BLaER1 treated with 17β-estradiol and CSF1 and Interleukin-3, amounts not matched to agents 10 nM and 100 nM (cell line): ENCODE measurements at regions not wholly inside any gene's neighbourhood (a gene's known extent, or its start where the extent isn't known, plus 50 kb on each side); places are given as distances from the start of the nearest gene placed in this dataset.
"Not testable (repeated sequence)": the region's sequence is repeated elsewhere in the genome, so short reads cannot be mapped to it uniquely, and the experiment has no call there.

Source experiments
- H3K27ac ChIP-seq, 11 experiments: shearing (Covaris generic); formaldehyde crosslinking; 2 replicates each; pipeline ENCODE4 v1.8.1; 2022
- H3K27me3 ChIP-seq, 11 experiments: shearing (Covaris generic); formaldehyde crosslinking; 2 replicates each; pipeline ENCODE4 v1.8.1; 2022
- H3K36me3 ChIP-seq, 11 experiments: shearing (Covaris generic); formaldehyde crosslinking; 2 replicates each; pipeline ENCODE4 v1.8.1; 2022
- H3K4me1 ChIP-seq, 10 experiments: shearing (Covaris generic); formaldehyde crosslinking; 2 replicates each; pipeline ENCODE4 v1.8.1; 2022
- H3K4me2 ChIP-seq, 11 experiments: shearing (Covaris generic); formaldehyde crosslinking; 2 replicates each; pipeline ENCODE4 v1.8.1; 2022
- H3K4me3 ChIP-seq, 10 experiments: shearing (Covaris generic); formaldehyde crosslinking; 2 replicates each; pipeline ENCODE4 v1.8.1; 2022
- H3K9ac ChIP-seq, 11 experiments: shearing (Covaris generic); formaldehyde crosslinking; 2 replicates each; pipeline ENCODE4 v1.8.1; 2022
- H3K9me3 ChIP-seq, 11 experiments: shearing (Covaris generic); formaldehyde crosslinking; replicated peaks in 1 of 11; 2 replicates each; pipeline ENCODE4 v1.8.1; 2022
- H4K20me1 ChIP-seq, 11 experiments: shearing (Covaris generic); formaldehyde crosslinking; 2 replicates each; pipeline ENCODE4 v1.8.1; 2022
- Cebpa-rat ChIP-seq, 11 experiments: shearing (Covaris generic); IDR thresholded peaks; 2 replicates each; pipeline ENCODE4 v1.8.1; 2022

DNA sequence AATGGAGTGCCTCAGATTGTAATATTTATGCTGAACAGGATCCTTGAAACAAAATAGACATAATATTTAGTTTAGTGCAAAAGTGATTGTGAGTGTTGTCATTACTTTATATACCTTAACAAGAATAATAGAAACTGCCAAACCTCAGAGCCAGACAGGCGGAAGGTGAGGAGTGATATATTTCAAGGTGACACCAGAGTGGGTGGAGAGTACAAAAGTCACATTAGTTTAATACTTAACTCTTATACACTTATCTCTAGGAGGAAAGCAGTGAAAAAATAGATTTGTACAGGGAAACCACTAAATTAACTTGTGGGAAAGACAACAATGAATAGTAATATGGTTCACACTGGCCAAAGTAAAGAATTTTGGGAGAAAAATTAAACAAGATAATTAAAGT is 342.8 kb upstream of the NDST4 start:
- Histone ChIP-seq H3K9me3 (peaks cover 0 to 9% (median 0%) of the 10 kb centered on the region in 11 experiments; a peak in 2 of 22 replicates), H3K4me3 (no peak overlapping the region), H3K27ac (no peak overlapping the region), H3K36me3 (no peaks in the 10 kb centered on the region), H3K4me1 (no peaks in the 10 kb centered on the region), H3K9ac (no peak overlapping the region), H3K27me3 (no peaks in the 10 kb centered on the region), H3K4me2 (no peak overlapping the region), H4K20me1 (no peaks in the 10 kb centered on the region)
- no peak for TF ChIP-seq Cebpa-rat (IDR thresholded peaks at IDR 0.05)

DNA sequence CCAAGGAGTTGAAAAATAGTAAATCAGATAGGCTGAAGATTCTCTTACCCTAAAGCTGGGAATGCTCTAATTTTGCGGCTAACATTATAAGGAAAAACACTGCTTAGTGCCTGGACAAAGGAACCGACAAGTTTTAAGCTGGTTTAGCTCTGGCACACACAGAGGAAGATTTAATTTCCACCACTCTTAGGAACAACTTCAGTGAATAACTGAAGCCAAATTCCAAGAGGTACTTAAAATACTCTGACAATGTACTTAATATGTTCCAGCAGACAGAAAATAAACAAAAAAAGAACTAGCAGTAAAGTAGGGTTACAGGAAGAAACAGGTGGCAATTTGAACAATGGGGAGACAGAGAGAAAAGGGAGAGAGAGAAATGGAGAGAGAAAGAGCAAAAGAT is 340.8 kb upstream of the NDST4 start:
- H4K20me1 ChIP-seq = no peaks in the 10 kb centered on the region
- no peaks in the 10 kb centered on the region for H3K4me1 ChIP-seq
- no peak overlapping the region for H3K4me3 ChIP-seq
- H3K9ac ChIP-seq = no peak overlapping the region
- H3K36me3 ChIP-seq = no peaks in the 10 kb centered on the region
- no peaks in the 10 kb centered on the region for H3K27me3 ChIP-seq
- TF ChIP-seq Cebpa-rat (IDR thresholded peaks at IDR 0.05) = no peak
- no peak overlapping the region for H3K4me2 ChIP-seq
- peaks cover 0 to 9% (median 0%) of the 10 kb centered on the region in 11 experiments; a peak in 2 of 22 replicates for H3K9me3 ChIP-seq
- no peak overlapping the region for H3K27ac ChIP-seq

DNA sequence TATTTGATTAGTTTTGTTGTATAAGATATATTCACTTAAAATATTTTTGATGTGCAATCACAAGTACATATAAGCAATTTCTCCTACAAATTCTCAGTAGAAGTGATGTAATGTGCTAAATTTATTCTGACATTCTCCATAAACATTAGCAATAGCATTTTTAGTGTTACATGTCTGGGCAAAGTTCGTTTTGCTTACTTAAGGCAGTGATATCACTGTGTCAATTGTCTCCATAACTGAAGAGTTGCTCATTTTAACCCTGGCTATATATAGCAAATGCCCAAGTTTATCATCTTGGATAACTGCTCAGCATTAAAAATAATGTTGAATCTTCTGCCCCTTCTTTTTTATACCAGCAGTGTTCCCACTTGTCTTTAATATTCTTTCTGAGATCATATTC is 340.0 kb upstream of the NDST4 start:
- Histone ChIP-seq H3K9ac (no peak overlapping the region), H3K4me2 (no peak overlapping the region), H3K9me3 (peaks cover 0 to 9% (median 0%) of the 10 kb centered on the region in 11 experiments; a peak in 2 of 22 replicates), H3K27me3 (no peaks in the 10 kb centered on the region), H3K36me3 (no peaks in the 10 kb centered on the region), H3K27ac (no peak overlapping the region), H3K4me3 (no peak overlapping the region), H4K20me1 (no peaks in the 10 kb centered on the region), H3K4me1 (no peaks in the 10 kb centered on the region)
- no peak for TF ChIP-seq Cebpa-rat (IDR thresholded peaks at IDR 0.05)

- H3K4me2 ChIP-seq, H3K36me3 ChIP-seq, H3K9ac ChIP-seq, H3K27ac ChIP-seq, H3K27me3 ChIP-seq, H3K4me3 ChIP-seq, H3K9me3 ChIP-seq, H4K20me1 ChIP-seq, H3K4me1 ChIP-seq: not testable (repeated sequence)
Observed at GRCh38 chr4:115452229-115452628, 338.8 kb upstream of the NDST4 start.

DNA sequence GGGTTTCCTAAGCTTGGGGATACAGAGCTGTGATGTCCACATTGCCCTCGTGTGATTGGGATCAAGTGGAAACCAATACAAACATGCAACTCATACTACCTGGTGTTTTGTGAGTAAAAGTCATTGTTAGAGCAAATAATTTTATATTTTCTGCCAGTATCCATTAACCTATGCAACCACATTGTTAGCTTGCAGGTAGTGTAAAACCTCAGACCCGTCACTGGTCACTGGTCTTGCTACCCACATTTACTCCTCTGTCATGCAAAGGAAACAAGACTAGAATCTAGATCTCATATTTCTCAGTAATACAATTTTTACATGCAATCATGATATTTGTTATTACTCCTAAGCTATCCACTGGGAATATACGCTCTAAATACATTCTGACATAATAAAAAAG is 324.3 kb upstream of the NDST4 start:
- Histone ChIP-seq H3K4me3 (no peak overlapping the region), H3K4me1 (peaks cover 6 to 15% (median 7%) of the 10 kb centered on the region in 10 experiments; a peak in 13 of 20 replicates)
- TF ChIP-seq Cebpa-rat (IDR thresholded peaks at IDR 0.05) = no peak

DNA sequence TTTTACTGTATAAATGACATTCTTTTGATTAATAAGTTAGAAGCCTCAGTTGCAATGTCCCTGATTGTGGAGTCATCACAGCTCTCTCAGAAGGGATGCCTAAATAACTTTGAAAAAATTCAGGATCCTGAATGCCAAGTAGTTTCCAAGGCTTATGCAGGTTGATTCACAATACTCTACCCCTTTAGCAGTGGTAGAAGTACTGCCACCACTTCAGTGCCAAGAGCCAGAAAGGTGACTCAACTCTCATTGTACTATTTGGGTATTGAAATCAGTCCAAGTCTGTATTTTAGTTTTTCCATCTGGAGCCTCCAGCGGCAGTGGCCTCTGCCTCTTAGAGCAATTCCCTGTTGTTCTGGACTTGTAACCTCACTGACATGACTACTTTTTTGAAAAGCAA is 320.1 kb upstream of the NDST4 start:
- no peaks in the 10 kb centered on the region for H3K9me3 ChIP-seq
- H3K27me3 ChIP-seq = no peaks in the 10 kb centered on the region
- H3K36me3 ChIP-seq = no peaks in the 10 kb centered on the region
- no peak for TF ChIP-seq Cebpa-rat (IDR thresholded peaks at IDR 0.05)
- no peaks in the 10 kb centered on the region for H4K20me1 ChIP-seq
- H3K9ac ChIP-seq = no peak overlapping the region
- no peak overlapping the region for H3K27ac ChIP-seq
- H3K4me3 ChIP-seq = no peak overlapping the region
- H3K4me1 ChIP-seq = peaks cover 6 to 15% (median 7%) of the 10 kb centered on the region in 10 experiments; a peak in 13 of 20 replicates
- no peak overlapping the region for H3K4me2 ChIP-seq

More for the DNA sequence above, 324.3 kb upstream of the NDST4 start:
- Histone ChIP-seq H4K20me1 (no peaks in the 10 kb centered on the region), H3K27ac (no peak overlapping the region), H3K4me2 (no peak overlapping the region), H3K9me3 (no peaks in the 10 kb centered on the region), H3K27me3 (no peaks in the 10 kb centered on the region), H3K9ac (no peak overlapping the region), H3K36me3 (no peaks in the 10 kb centered on the region)

GRCh38 chr4:115430024-115430423 is 316.6 kb upstream of the NDST4 start:
- H3K36me3 ChIP-seq = no peaks in the 10 kb centered on the region
- peaks cover 0 to 4% (median 0%) of the 10 kb centered on the region in 10 experiments; a peak in 3 of 20 replicates for H3K4me1 ChIP-seq
- no peaks in the 10 kb centered on the region for H3K9me3 ChIP-seq
- H3K4me2 ChIP-seq = no peak overlapping the region
- no peak overlapping the region for H3K9ac ChIP-seq
- no peak overlapping the region for H3K27ac ChIP-seq
- H3K4me3 ChIP-seq = no peak overlapping the region
- no peaks in the 10 kb centered on the region for H4K20me1 ChIP-seq
- no peaks in the 10 kb centered on the region for H3K27me3 ChIP-seq
- TF ChIP-seq Cebpa-rat (IDR thresholded peaks at IDR 0.05) = no peak

- no peak overlapping the region for H3K4me2 ChIP-seq
- no peak for TF ChIP-seq Cebpa-rat (IDR thresholded peaks at IDR 0.05)
- H4K20me1 ChIP-seq = no peaks in the 10 kb centered on the region
- no peak overlapping the region for H3K9ac ChIP-seq
- H3K27me3 ChIP-seq = no peaks in the 10 kb centered on the region
- H3K27ac ChIP-seq = no peak overlapping the region
- no peak overlapping the region for H3K4me3 ChIP-seq
- peaks cover 0 to 4% (median 0%) of the 10 kb centered on the region in 10 experiments; a peak in 1 of 20 replicates for H3K4me1 ChIP-seq
- H3K36me3 ChIP-seq = no peaks in the 10 kb centered on the region
- no peaks in the 10 kb centered on the region for H3K9me3 ChIP-seq
Observed at GRCh38 chr4:115428455-115428854, 315.0 kb upstream of the NDST4 start.

DNA sequence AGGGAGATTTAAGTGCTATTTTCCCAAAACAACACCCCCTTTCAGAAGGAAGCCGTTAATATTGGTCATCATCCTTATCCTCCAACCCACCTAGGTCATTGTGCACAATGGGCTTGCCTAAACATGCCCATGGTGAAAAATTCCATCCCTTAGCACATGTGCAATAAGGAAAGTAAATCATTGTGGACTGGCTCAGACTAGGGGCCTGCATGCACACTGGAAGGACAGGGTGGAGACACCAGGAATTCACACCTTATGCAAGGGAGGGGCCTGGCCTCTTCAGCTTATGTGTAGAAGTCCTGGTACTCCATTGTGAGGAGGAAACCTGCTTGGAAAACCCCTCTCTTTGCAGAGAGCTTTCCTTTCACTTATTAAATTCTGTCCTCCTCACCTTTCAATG is 311.4 kb upstream of the NDST4 start:
- H3K27me3 ChIP-seq = no peaks in the 10 kb centered on the region
- no peaks in the 10 kb centered on the region for H4K20me1 ChIP-seq
- no peak overlapping the region for H3K27ac ChIP-seq
- TF ChIP-seq Cebpa-rat (IDR thresholded peaks at IDR 0.05) = no peak
- no peak overlapping the region for H3K4me3 ChIP-seq
- no peaks in the 10 kb centered on the region for H3K4me1 ChIP-seq
- H3K9me3 ChIP-seq = peaks cover 1 to 10% (median 4%) of the 10 kb centered on the region in 11 experiments; a peak in 17 of 22 replicates
- H3K4me2 ChIP-seq = no peak overlapping the region
- no peak overlapping the region for H3K9ac ChIP-seq
- no peaks in the 10 kb centered on the region for H3K36me3 ChIP-seq

DNA sequence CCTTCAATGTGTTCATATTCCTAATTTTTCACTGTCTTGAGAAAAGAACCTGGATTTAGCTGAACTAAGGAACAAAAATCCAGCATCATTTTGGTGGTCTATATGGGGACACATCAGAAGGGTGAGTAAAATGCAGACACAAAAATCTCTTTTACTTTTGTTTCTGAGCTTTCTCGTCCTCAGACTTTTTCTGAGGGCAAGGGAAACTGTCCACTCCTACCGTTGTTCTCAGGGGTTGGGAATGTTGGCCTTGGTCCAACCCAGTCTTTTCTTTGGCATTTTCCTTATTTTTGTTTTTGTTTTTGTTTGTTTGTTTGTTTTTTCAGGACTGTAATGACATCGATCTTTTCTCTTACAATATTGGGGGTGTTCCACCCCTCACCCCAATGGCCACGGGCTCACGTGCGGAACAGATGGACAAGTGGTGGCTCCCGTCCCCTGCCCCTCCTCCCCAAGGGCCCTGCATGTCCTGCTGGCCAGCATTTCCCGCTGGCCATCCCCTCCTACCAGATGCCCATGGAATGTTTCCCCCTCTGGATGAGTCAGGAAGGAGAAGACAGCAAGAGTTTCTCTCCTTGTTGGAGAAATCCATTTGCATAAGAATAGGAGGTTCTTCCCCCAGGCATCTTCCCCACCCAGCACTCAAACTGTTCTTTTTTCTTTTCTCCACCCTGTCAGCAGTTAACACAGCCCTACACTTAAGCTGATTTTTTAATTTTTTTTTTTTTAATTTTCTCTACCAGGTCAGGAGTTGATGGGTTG is 305.4 kb upstream of the NDST4 start:
- Histone ChIP-seq H3K9ac (no peak overlapping the region), H3K36me3 (no peaks in the 10 kb centered on the region), H3K9me3 (peaks cover 6 to 19% (median 11%) of the 10 kb centered on the region in 11 experiments; a peak in 17 of 22 replicates), H3K4me2 (no peak overlapping the region), H3K4me3 (no peak overlapping the region), H4K20me1 (no peaks in the 10 kb centered on the region), H3K4me1 (no peaks in the 10 kb centered on the region), H3K27me3 (no peaks in the 10 kb centered on the region), H3K27ac (no peak overlapping the region)
- TF ChIP-seq Cebpa-rat (IDR thresholded peaks at IDR 0.05) = no peak
